Fibroblast of skin of abdomen (primary cell): ENCODE measurements at regions not wholly inside any gene's neighbourhood (a gene's known extent, or its start where the extent isn't known, plus 50 kb on each side); places are given as distances from the start of the nearest gene placed in this dataset.

Experiments used
- DNase-seq: peaks from one replicate; pipeline ENCODE4 v3.0.0-alpha.2; 2013

DNA sequence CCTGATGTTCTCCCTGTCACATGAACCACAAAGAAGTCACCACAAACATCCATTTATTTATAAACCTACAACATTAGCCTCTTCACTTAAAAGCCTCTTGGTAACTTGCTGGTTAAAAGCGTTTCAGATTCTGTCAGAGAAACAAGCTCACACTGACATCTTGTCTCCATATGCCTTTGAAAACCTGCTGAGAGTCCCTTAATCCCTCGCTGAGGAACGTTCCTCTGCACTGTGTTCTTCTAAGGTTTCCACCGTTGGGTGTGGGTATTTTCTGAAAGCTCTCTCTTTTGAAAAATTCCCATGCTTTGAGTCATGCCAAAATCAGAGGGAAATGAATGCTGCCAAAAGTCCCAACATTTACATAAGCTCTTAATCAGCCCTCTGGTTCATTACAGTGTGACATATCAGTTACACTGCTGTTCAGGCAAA, 149.8 kb downstream of the CCDC34 start:
- peak; percentile 99 for DNase-seq

DNA sequence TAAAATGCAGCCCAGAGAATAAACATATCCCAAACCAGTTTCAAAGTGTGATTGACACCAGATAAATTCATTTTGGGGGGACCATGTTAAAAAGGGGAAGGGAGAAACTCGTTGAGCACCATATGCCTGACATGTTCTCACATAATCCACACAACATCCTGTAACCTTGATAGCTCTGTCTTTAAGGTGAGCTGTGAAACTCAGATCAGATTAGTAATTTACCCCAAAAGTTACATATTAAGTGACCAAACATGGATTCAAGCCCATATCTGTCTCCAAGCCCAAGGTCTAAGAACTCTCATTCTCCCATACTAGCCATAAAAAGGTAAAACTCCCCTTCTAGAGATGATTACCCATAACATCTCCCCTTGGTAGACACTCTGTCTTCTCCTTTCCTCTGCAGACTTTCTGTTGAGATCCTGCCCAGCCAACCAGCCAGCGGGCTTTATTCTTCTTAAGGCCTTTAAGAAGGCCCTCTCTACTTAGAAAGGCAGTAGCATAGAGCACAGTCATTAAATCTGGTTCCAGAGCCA, 150.7 kb downstream of the CCDC34 start:
- no peak for DNase-seq

- no peak for DNase-seq
These were observed 151.5 kb downstream of the CCDC34 start for GRCh38 chr11:27211370-27212127.

GRCh38 chr11:27210531-27210930, 152.5 kb downstream of the CCDC34 start:
- no peak for DNase-seq

DNA sequence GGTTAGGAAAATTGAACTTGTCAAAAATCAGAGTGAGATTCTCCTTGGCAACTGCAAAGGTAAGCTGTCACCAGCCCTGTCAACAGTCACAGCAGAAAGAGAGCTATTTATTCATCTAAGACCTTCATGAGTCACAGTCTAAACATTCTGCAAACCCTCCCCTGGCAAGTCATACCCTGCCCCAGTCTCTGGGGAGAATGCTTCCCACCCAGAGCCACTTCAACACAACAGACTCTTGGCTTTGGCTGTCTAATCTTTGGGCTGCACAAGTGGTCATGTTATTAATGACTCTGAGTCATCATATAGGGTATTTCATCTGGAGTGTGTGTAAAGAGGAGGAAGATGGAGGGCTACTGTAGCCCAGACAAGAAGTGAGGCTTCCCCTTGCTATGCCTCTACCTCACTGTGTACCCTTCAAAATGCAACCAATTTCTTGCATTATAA, 153.4 kb downstream of the CCDC34 start:
- DNase-seq = peak; percentile 99

DNA sequence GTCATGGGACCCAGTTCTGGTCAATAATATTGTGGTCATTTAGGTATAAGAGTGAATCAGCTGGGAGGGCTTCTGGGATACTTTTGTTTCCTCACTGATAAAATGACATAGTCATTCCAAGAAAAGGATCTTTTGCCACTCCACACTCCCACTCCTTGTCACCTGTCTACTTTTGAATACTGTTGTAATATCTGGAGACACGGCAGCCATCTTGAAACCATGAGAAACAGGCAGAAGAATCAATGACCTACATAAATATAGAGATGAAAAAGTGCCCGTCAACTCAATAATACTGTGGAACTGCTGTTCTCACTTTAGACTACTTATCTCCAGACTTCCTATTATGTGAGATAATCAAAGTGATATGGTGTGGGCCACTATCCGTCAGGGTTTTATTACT, 154.2 kb downstream of the CCDC34 start:
- no peak for DNase-seq

GRCh38 chr11:27207025-27207650, 155.9 kb downstream of the CCDC34 start:
- no peak for DNase-seq

GRCh38 chr11:27205779-27206570, 157.0 kb downstream of the CCDC34 start:
- DNase-seq = no peak

GRCh38 chr11:27205250-27205649, 157.8 kb downstream of the CCDC34 start:
- DNase-seq = no peak

DNA sequence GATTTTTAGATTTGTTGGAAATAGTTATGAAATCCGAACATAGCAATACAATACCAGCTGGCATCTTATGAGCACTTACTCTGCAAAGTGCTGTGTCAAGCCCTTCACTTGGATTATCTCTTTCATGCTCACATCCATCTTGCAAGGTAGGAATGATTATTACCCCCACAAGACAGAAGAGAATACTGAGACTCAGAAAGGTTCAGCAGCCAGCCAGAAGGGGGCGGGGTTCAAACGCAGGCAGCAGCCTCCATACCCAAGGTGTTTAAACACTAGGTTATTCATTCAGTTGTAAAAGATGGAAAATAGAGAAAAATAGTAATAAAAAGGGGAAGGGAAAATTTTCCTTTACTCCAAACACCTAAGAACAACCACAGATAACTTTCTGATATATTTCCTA, 158.5 kb downstream of the CCDC34 start:
- DNase-seq = no peak

- no peak for DNase-seq
These were observed 159.9 kb downstream of the CCDC34 start for GRCh38 chr11:27203077-27203647.

GRCh38 chr11:27201454-27202302, 161.1 kb downstream of the BBOX1 start:
- DNase-seq = peak; percentile 94

DNA sequence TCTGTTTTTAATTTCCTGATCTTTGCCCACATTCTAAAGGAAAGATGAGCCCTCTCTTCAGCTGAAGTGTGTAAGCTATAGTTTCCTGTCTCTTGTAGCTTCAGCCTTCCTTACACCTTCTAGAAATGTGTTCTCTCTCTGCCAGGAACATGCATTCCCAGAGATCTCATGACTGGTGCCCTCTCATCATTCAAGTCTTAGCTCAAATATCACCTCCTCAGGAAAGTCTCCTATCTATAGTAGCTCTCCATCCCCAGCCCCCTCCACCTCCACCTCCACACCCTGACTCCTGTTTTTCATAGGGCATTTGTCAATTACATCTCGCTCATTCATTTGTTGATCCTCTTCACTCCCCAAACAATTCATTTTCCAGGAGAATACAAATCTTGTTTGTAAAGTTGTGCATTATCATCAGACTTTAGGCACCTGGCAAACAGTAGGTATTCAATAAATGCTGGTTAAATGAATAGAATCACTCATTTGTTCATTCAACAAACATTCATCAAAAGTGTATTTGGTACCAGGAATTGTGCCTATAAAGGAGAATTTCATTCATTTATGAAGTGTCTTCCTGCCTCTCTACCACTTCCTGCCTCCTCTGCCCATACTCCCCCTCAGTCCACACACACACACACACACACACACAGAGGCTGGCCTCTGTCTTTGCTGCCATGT, 160.3 kb downstream of the BBOX1 start:
- no peak for DNase-seq

- peak; percentile 84 for DNase-seq
These were observed 155.7 kb downstream of the BBOX1 start for GRCh38 chr11:27196203-27196897.

GRCh38 chr11:27195837-27196202, 155.2 kb downstream of the BBOX1 start:
- DNase-seq = no peak

DNA sequence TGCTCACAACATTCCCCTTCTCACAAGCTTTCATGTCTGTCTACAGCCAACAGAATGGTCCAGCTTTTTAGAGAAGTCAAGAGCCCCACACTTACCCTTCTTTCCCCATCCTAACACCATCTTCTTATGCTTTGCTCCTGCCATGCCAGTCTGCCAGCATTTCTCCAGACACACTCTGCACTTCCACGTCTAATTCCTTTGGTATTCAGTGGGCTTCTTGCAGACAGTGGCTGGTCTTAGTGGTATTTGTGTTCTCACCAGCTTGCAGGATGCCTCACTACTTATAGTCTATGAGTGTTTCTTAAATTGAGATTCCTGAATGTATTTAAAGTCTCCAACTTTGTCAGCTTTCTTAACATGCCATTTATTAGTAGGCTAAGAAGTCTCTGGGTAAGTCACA, 154.4 kb downstream of the BBOX1 start:
- peak; percentile 67 for DNase-seq

GRCh38 chr11:27193434-27194225, 153.0 kb downstream of the BBOX1 start:
- DNase-seq = no peak

DNA sequence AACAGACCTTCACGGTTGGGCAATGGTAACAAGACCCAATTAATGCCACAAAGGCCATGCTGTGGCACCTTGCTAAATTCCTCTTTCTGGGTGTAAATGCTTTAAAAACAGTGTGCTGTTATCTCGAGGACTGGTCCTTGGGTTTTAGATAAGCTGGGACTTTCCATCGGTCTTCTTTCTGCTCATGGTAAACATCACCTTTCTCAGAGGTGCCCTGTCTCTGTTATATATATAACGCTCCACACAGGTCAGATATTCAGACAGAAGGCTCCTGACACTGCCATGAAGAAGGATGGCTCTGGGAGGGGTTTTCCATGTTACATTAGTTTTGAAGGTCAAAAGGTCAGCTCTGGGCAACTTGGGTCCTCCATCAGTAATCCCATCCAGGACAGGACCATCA, 151.6 kb downstream of the BBOX1 start:
- DNase-seq = no peak

GRCh38 chr11:27191639-27192038, 151.0 kb downstream of the BBOX1 start:
- DNase-seq = no peak

DNA sequence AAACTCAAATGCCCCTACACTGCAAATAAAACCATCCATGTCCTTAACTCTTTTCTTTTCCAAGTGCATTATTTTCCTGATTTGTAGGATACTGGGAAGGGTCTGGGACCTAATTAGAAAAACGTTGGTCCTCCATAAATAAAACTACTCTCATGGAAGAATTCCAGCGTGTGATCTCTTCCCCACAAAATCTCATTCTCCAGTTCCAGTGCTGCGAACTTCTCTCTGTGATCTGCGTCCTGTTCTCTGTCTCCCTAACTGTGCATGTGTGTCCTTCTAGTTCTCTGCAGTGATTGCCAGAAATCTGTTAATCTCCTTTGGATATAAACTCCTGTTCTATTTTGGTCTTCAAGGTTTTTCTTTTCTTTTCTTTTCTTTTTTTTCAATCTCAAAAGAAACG, 148.1 kb downstream of the BBOX1 start:
- DNase-seq = no peak
